ENCODE measurements at regions not wholly inside any gene's neighbourhood (a gene's known extent, or its start where the extent isn't known, plus 50 kb on each side); places are given as distances from the start of the nearest gene placed in this dataset.

DNA sequence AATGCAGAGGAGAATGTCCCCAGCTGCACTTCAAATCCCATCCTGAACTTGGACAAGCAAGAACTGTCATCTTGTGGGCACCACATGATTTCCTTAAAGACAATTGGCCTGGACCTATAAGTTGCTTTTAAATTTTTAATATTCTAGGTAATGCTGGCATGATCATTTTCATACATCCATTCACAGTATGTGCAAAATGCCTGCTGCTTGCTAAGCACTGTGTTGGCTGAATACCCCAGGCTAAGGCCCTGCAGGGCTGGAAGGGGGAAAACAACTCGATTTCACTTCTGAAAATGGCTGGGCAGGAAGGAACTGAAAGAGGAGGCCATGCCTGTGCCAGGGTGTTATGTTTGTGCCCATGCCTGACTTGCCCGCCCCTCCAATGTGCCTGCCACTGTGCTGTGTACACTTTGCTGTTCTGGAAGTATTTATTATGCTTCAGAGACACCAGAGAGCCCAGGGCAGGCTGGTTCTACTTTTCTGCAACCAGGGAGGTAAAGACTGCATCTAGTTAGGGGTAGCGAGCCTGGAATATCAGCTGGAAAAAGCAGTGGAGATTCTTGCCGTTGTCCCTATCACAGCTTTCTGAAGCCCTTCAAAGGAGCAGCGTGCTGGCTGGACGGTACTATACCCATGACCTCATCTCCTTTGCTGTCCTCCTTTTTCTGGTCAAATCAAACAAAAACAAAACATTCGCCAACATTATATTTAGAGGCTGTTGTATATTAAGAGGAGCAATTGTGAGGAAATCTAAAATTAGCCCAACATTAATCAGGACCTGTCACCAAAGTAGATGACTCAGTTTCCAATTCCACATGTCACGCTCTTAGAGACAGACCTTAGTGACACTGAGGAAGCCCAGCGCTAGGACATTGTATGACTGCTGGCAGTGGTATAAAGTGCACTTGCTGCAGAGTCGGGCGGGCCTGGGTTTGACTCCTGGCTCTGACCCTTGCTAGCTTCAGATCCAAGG is 158.1 kb downstream of the DDX1 start:
- peak overlapping the region; percentile 51 for H3K27ac Mint-ChIP-seq

GRCh38 chr2:15750433-15750814 is 158.8 kb downstream of the DDX1 start:
- Mint-ChIP-seq H3K27ac (peak overlapping the region; percentile 51), H3K36me3 (ENCODE audit: low read depth) (peaks cover 7% of the 10 kb centered on the region), H3K4me1 (peaks cover 66% of the 10 kb centered on the region), H3K27me3 (ENCODE audit: low read depth, poor library complexity) (peaks cover 13% of the 10 kb centered on the region), H3K9me3 (peaks cover 4% of the 10 kb centered on the region), H3K4me3 (no peak overlapping the region)
- no peak for DNase-seq
- TF ChIP-seq, protein P1, sequence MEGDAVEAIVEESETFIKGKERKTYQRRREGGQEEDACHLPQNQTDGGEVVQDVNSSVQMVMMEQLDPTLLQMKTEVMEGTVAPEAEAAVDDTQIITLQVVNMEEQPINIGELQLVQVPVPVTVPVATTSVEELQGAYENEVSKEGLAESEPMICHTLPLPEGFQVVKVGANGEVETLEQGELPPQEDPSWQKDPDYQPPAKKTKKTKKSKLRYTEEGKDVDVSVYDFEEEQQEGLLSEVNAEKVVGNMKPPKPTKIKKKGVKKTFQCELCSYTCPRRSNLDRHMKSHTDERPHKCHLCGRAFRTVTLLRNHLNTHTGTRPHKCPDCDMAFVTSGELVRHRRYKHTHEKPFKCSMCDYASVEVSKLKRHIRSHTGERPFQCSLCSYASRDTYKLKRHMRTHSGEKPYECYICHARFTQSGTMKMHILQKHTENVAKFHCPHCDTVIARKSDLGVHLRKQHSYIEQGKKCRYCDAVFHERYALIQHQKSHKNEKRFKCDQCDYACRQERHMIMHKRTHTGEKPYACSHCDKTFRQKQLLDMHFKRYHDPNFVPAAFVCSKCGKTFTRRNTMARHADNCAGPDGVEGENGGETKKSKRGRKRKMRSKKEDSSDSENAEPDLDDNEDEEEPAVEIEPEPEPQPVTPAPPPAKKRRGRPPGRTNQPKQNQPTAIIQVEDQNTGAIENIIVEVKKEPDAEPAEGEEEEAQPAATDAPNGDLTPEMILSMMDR (IDR thresholded peaks at IDR 0.05): no peak

More for the DNA sequence above, 158.1 kb downstream of the DDX1 start:
- Mint-ChIP-seq H3K4me3 (no peak overlapping the region), H3K4me1 (peaks cover 73% of the 10 kb centered on the region), H3K27me3 (ENCODE audit: low read depth, poor library complexity) (peaks cover 13% of the 10 kb centered on the region), H3K36me3 (ENCODE audit: low read depth) (no peaks in the 10 kb centered on the region), H3K9me3 (no peaks in the 10 kb centered on the region)
- DNase-seq: no peak
- TF ChIP-seq, protein P1 (IDR thresholded peaks at IDR 0.05): no peak

DNA sequence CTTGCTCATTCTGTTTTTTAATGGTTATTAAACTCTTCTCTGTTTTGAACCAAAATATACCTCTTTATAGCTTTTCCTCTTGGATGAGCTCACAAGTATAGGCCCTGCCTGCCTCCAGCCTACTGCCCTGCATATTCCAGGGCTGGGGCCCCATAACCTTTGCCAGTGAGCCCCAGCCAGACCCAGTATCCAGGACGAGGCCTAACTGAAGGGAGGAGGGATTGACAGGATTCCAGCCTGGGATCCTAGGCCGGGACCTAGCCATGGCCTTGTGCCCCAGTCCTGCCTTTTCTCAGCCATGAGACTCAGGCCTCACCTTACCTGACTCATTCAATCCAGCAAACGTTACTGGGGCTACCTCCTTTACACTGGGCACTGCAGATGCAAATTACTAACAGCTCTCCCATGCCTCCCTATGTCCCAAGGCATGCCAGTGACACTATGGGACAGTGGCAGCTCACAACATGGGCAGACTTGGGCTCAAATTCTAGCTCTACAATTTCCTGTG is 159.2 kb downstream of the DDX1 start:
- Mint-ChIP-seq H3K27me3 (ENCODE audit: low read depth, poor library complexity) (peaks cover 13% of the 10 kb centered on the region), H3K4me1 (peaks cover 61% of the 10 kb centered on the region), H3K27ac (no peak overlapping the region), H3K4me3 (no peak overlapping the region), H3K36me3 (ENCODE audit: low read depth) (peaks cover 7% of the 10 kb centered on the region), H3K9me3 (peaks cover 6% of the 10 kb centered on the region)
- TF ChIP-seq, protein P1 (IDR thresholded peaks at IDR 0.05): no peak
- no peak for DNase-seq

DNA sequence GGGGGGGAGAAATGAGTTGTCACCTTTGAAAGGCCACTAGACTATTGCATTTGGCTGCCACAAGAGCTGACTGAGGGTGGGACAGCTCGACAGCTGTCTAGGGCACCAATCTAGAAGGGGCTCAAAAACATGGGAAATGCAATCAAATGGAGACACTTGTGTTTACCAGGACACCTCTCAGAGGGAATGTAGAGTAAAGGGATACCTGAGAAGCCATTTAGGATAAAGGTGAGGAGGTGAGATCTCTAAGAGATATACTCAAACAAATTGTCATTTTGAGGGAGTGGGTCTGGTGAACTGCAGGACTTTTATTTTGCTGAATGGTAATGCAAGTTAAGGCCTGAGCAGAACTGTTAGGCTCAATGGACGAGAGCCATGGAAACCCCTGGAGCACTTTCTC is 159.8 kb downstream of the DDX1 start:
- H3K9me3 Mint-ChIP-seq: peaks cover 12% of the 10 kb centered on the region
- no peak overlapping the region for H3K27ac Mint-ChIP-seq
- peaks cover 7% of the 10 kb centered on the region for H3K36me3 Mint-ChIP-seq (ENCODE audit: low read depth)
- H3K27me3 Mint-ChIP-seq (ENCODE audit: low read depth, poor library complexity): peaks cover 13% of the 10 kb centered on the region
- no peak for DNase-seq
- H3K4me3 Mint-ChIP-seq: no peak overlapping the region
- TF ChIP-seq, protein P1 (IDR thresholded peaks at IDR 0.05): no peak
- H3K4me1 Mint-ChIP-seq: peaks cover 55% of the 10 kb centered on the region

DNA sequence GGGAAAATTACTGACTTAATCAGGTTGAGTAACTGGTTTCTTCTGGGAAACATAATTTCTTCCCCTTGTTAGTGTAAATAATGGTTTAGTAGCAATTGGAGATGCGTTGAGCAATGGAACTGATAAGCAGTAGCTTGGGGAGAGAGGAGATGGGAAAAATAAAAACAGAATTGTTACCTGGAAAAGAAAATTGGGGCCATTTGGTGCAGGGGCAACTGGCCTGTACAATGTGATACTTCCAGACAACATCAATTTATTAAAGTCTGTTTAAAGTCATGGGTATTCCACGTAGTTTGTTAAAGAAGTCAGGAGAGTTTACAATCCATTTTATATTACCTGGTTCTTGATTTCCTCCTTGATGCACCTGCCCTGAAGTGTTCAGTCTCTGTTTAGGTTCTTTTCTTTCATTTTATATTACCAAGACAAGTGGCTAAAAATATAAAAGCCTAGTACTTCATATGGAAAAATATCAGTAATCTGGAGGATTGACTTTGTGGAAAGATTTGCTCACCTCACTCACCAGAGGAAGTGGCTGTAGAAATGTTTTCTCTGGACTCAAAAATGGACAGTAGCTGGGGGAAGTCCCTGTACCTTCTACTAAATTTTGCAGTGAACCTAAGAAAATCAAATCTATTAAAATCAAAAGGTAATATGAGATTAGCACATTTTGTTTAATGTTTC is 161.0 kb downstream of the DDX1 start:
- peaks cover 11% of the 10 kb centered on the region for H3K36me3 Mint-ChIP-seq (ENCODE audit: low read depth)
- H3K27me3 Mint-ChIP-seq (ENCODE audit: low read depth, poor library complexity): peaks cover 18% of the 10 kb centered on the region
- peaks cover 24% of the 10 kb centered on the region for H3K9me3 Mint-ChIP-seq
- H3K4me1 Mint-ChIP-seq: peaks cover 43% of the 10 kb centered on the region
- TF ChIP-seq, protein P1 (IDR thresholded peaks at IDR 0.05): no peak
- no peak overlapping the region for H3K27ac Mint-ChIP-seq
- no peak for DNase-seq
- no peak overlapping the region for H3K4me3 Mint-ChIP-seq
